ENCODE measurements at regions not wholly inside any gene's neighbourhood (a gene's known extent, or its start where the extent isn't known, plus 50 kb on each side); places are given as distances from the start of the nearest gene placed in this dataset.

- no peaks in the 10 kb centered on the region for H3K9me3 ChIP-seq (ENCODE audit: control insufficient read depth in 3 of 3, low read length in 3 of 3)
These were observed 69.2 kb downstream of the MAP1LC3B2 start for GRCh38 chr12:116628450-116628793.

More at GRCh38 chr12:116628450-116628793, 69.2 kb downstream of the MAP1LC3B2 start:
- Histone ChIP-seq H3K9ac (ENCODE audit: low read depth in 1 of 3, low read length in 3 of 3) (no peak overlapping the region), H3K4me1 (ENCODE audit: control insufficient read depth in 3 of 3, insufficient read depth in 3 of 3, low read length in 3 of 3) (no peaks in the 10 kb centered on the region), H3K27me3 (ENCODE audit: control insufficient read depth in 3 of 3, insufficient read depth in 3 of 3, low read length in 3 of 3) (peaks cover 0 to 4% (median 4%) of the 10 kb centered on the region in 3 donors), H3K36me3 (ENCODE audit: control insufficient read depth in 3 of 3, insufficient read depth in 3 of 3, low read length in 3 of 3) (no peaks in the 10 kb centered on the region), H3K4me3 (ENCODE audit: low read length in 3 of 3) (no peak overlapping the region), H3K27ac (ENCODE audit: low read depth, low read length) (no peak overlapping the region)
